C4-2B (cell line): ENCODE measurements at regions not wholly inside any gene's neighbourhood (a gene's known extent, or its start where the extent isn't known, plus 50 kb on each side); places are given as distances from the start of the nearest gene placed in this dataset.

ENCODE experiments used
- ZFX ChIP-seq: fragments of 450-650 bp; IDR thresholded peaks from 2 replicates; pipeline ENCODE4 v1.6.1; 2017
- TF ChIP-seq, protein P1 (sequence below): fragments of 450-650 bp; conservative IDR thresholded peaks from 2 replicates; pipeline ENCODE4 v1.5.1; 2017; ENCODE audit warnings: mild to moderate bottlenecking

DNA sequence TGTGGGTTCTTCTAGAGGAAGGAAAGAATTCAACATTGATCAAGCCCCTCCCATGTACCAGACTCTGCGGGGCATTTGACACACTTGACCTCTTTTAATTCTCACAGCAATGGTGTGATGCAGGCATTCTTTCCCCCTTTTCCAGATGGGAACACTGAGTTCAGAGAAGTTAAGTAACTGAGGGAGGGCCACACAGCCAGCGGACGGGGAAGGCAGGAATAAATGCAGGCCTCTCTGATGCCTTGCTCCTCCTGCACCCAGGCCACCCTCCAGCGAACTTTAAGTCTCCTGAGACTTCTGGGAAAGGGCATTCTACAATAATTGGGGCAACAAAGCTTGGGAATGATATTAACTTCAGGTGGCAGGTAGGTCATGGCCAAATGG, 227.4 kb downstream of the UACA start:
- TF ChIP-seq, protein P1, sequence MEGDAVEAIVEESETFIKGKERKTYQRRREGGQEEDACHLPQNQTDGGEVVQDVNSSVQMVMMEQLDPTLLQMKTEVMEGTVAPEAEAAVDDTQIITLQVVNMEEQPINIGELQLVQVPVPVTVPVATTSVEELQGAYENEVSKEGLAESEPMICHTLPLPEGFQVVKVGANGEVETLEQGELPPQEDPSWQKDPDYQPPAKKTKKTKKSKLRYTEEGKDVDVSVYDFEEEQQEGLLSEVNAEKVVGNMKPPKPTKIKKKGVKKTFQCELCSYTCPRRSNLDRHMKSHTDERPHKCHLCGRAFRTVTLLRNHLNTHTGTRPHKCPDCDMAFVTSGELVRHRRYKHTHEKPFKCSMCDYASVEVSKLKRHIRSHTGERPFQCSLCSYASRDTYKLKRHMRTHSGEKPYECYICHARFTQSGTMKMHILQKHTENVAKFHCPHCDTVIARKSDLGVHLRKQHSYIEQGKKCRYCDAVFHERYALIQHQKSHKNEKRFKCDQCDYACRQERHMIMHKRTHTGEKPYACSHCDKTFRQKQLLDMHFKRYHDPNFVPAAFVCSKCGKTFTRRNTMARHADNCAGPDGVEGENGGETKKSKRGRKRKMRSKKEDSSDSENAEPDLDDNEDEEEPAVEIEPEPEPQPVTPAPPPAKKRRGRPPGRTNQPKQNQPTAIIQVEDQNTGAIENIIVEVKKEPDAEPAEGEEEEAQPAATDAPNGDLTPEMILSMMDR = no peak
- TF ChIP-seq ZFX = no peak
